Panc1 (cell line): ENCODE measurements at regions not wholly inside any gene's neighbourhood (a gene's known extent, or its start where the extent isn't known, plus 50 kb on each side); places are given as distances from the start of the nearest gene placed in this dataset.

ENCODE experiments used
- ATAC-seq: fragments of 200-7000 bp; cut with Tn5 transposase; 2 replicates; pipeline ENCODE4 v1.9.1; 2020; ENCODE audit warnings: mild to moderate bottlenecking, moderate library complexity
- BruUV-seq: library from RNA; stranded (reverse); fragments of 400-500 nt; replicated peaks from 2 replicates; lab custom pipeline; 2021; lab: Mats Ljungman, UMichigan
- CTCF ChIA-PET: fragments of 300-600 bp; sonication (Branson Sonifier 250); formaldehyde crosslinking; loops from one replicate; lab custom pipeline; 2022; ENCODE audit warnings: antibody characterized with exemption; lab: Charles Lee
- POLR2A ChIA-PET: fragments of 300-600 bp; sonication (Branson Sonifier 250); formaldehyde crosslinking; loops from one replicate; lab custom pipeline; 2022; ENCODE audit warnings: antibody characterized with exemption; lab: Charles Lee
- DNase-seq: peaks from one replicate; pipeline ENCODE4 v3.0.0-alpha.2; 2010; ENCODE audit warnings: low read depth, low spot score
- H3K27ac ChIP-seq: 2 replicates; pipeline ENCODE4 v1.5.1; 2011; ENCODE audit warnings: mild to moderate bottlenecking, low read length, inconsistent platforms
- H3K27me3 ChIP-seq: fragments of 200-500 bp; sonication (Bioruptor generic); 2 replicates; pipeline ENCODE4 v1.6.0; 2014; ENCODE audit warnings: low read length, inconsistent platforms; ENCODE audit not compliant: control insufficient read depth, insufficient read depth
- H3K36me3 ChIP-seq: fragments of 200-500 bp; sonication (Bioruptor generic); 2 replicates; pipeline ENCODE4 v1.5.1; 2014; ENCODE audit warnings: inconsistent platforms, mild to moderate bottlenecking, low read length, moderate library complexity; ENCODE audit not compliant: control insufficient read depth, insufficient read depth
- H3K4me1 ChIP-seq: 2 replicates; pipeline ENCODE4 v1.5.1; 2011; ENCODE audit warnings: inconsistent platforms, mild to moderate bottlenecking, low read length, moderate library complexity; ENCODE audit not compliant: control insufficient read depth, insufficient read depth
- H3K4me3 ChIP-seq, 2 experiments: 2 replicates each; pipeline ENCODE4 v1.5.1; 2011 to 2012; ENCODE audit warnings: low read depth in 2 of 2, low read length in 2 of 2, mild to moderate bottlenecking in 2 of 2, inconsistent platforms in 1 of 2, moderate library complexity in 1 of 2
- H3K9me3 ChIP-seq: fragments of 200-500 bp; sonication (Bioruptor generic); 2 replicates; pipeline ENCODE4 v1.5.1; 2014; ENCODE audit warnings: low read depth, mild to moderate bottlenecking, inconsistent platforms, low read length, moderate library complexity; ENCODE audit not compliant: control insufficient read depth, insufficient read depth
- CTCF ChIP-seq: fragments of 450-650 bp; IDR thresholded peaks from 2 replicates; pipeline ENCODE4 v1.5.1; 2017; ENCODE audit warnings: mild to moderate bottlenecking
- POLR2AphosphoS5 ChIP-seq: IDR thresholded peaks from 2 replicates; pipeline ENCODE4 v1.6.1; 2012; ENCODE audit warnings: mild to moderate bottlenecking, low read depth, low read length, moderate library complexity
- REST ChIP-seq, 2 experiments: IDR thresholded peaks; 2 replicates each; pipeline ENCODE4 v1.6.1; 2011 to 2012; ENCODE audit warnings: low read depth in 2 of 2, control low read depth in 1 of 2, low read length in 1 of 2, mild to moderate bottlenecking in 1 of 2, moderate library complexity in 1 of 2; ENCODE audit not compliant: insufficient read depth in 1 of 2
- SIN3A ChIP-seq: IDR thresholded peaks from 2 replicates; pipeline ENCODE4 v1.6.1; 2012; ENCODE audit warnings: low read depth, mild to moderate bottlenecking, low read length, moderate library complexity, borderline replicate concordance; ENCODE audit not compliant: insufficient read depth
- TCF7L2 ChIP-seq: IDR thresholded peaks from 2 replicates; pipeline ENCODE4 v1.6.1; 2011; ENCODE audit warnings: mild to moderate bottlenecking, low read depth, low read length, inconsistent platforms
- in situ Hi-C: cut with HindIII; loops from 2 replicates; pipeline ENCODE4 v1.10.0; 2016; ENCODE audit warnings: low sequenced_read_pairs, low pct_unique_long_range_greater_than_20kb
- intact Hi-C: fragments of 100-400 bp; cut with micrococcal nuclease; formaldehyde crosslinking; loops from one replicate; pipeline ENCODE4 v1.10.0; 2022; ENCODE audit not compliant: unreplicated experiment

DNA sequence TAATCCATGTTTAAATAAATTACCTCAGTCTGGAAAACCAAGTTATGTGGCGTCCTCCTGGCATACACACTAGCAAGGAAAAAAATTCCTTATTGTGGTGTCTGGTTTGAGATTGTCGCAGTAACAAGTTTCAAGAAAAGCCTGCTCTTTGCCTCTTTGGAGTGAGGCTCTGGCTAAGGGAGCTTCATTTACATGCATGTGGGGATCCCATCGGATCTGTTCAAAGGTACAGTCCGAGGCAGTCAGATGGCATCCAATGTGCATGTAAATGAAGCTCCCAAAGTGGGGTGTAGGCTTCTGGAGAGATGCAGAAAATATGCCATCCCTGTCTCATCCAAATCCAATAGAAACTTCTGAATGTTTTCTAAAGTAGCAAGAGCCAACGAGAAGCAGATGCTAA, 199.5 kb upstream of the FBXL4 start:
- POLR2A ChIA-PET: no interaction called here
- in situ Hi-C loops (no loop called here), intact Hi-C loops (no loop called here)
- BruUV-seq: no TSS peak
- no peaks in the 10 kb centered on the region for H3K27me3 ChIP-seq
- H3K27ac ChIP-seq: no peak overlapping the region
- CTCF ChIA-PET: no interaction called here
- DNase-seq (no peak), ATAC-seq (no peak)
- no peak for TF ChIP-seq SIN3A
- no peak for TF ChIP-seq CTCF
- no peak for TF ChIP-seq REST (IDR thresholded peaks at IDR 0.05; ENCODE audit: insufficient read depth in 1 of 2, low read depth in 2 of 2, low read length in 1 of 2)
- TF ChIP-seq TCF7L2: no peak
- TF ChIP-seq POLR2AphosphoS5: no peak
- no peaks in the 10 kb centered on the region for H3K4me1 ChIP-seq
- no peaks in the 10 kb centered on the region for H3K36me3 ChIP-seq
- H3K9me3 ChIP-seq: no peaks in the 10 kb centered on the region
- H3K4me3 ChIP-seq: no peak overlapping the region

GRCh38 chr6:99146711-99147110, 199.0 kb upstream of the FBXL4 start:
- no peaks in the 10 kb centered on the region for H3K9me3 ChIP-seq
- DNase-seq (no peak), ATAC-seq (no peak)
- POLR2A ChIA-PET: no interaction called here
- no TSS peak for BruUV-seq
- no peak overlapping the region for H3K4me3 ChIP-seq
- no peak overlapping the region for H3K27ac ChIP-seq
- in situ Hi-C loops (no loop called here), intact Hi-C loops (no loop called here)
- CTCF ChIA-PET: no interaction called here
- TF ChIP-seq REST (IDR thresholded peaks at IDR 0.05; ENCODE audit: insufficient read depth in 1 of 2, low read depth in 2 of 2, low read length in 1 of 2): no peak
- no peak for TF ChIP-seq POLR2AphosphoS5
- no peak for TF ChIP-seq CTCF
- no peak for TF ChIP-seq TCF7L2
- no peak for TF ChIP-seq SIN3A
- no peaks in the 10 kb centered on the region for H3K27me3 ChIP-seq
- H3K4me1 ChIP-seq: no peaks in the 10 kb centered on the region
- no peaks in the 10 kb centered on the region for H3K36me3 ChIP-seq
